ENCODE measurements at regions not wholly inside any gene's neighbourhood (a gene's known extent, or its start where the extent isn't known, plus 50 kb on each side); places are given as distances from the start of the nearest gene placed in this dataset.

GRCh38 chr10:130808686-130809085 lies 502.8 kb downstream of the TCERG1L start:
- no peaks in the 10 kb centered on the region for H3K4me1 ChIP-seq
- peaks cover 0 to 25% (median 0%) of the 10 kb centered on the region in 7 donors for H3K27me3 ChIP-seq (replicated peaks in 1 of 7)
- H3K4me3 ChIP-seq: no peak overlapping the region
- intact Hi-C loops (cut with DNase I; ENCODE audit: low total_unique reads): no loop called here
- no peak overlapping the region for H3K27ac ChIP-seq
- no peaks in the 10 kb centered on the region for H3K36me3 ChIP-seq
- TF ChIP-seq POLR2AphosphoS5 (IDR thresholded peaks at IDR 0.05) (no peak), CTCF (IDR thresholded peaks at IDR 0.05 in 8 of 11, conservative IDR thresholded peaks at IDR 0.05 in 3 of 11) (no peak), POLR2A (IDR thresholded peaks at IDR 0.05) (no peak)
- H3K9me3 ChIP-seq: peaks cover 0 to 4% (median 0%) of the 10 kb centered on the region in 8 donors
- no peak for DNase-seq
- WGBS, 5 donors: 49 to 58% (median 52%) methylated on average over 4 of the region's 4 CpGs

- intact Hi-C loops (cut with DNase I; ENCODE audit: low total_unique reads): no loop called here
- TF ChIP-seq POLR2A (IDR thresholded peaks at IDR 0.05) (no peak), POLR2AphosphoS5 (IDR thresholded peaks at IDR 0.05) (no peak), CTCF (IDR thresholded peaks at IDR 0.05 in 8 of 11, conservative IDR thresholded peaks at IDR 0.05 in 3 of 11) (no peak)
- no peaks in the 10 kb centered on the region for H3K4me1 ChIP-seq
- peaks cover 0 to 25% (median 0%) of the 10 kb centered on the region in 7 donors for H3K27me3 ChIP-seq (replicated peaks in 1 of 7)
- no peak overlapping the region for H3K4me3 ChIP-seq
- H3K36me3 ChIP-seq: no peaks in the 10 kb centered on the region
- H3K27ac ChIP-seq: no peak overlapping the region
- peaks cover 0 to 4% (median 0%) of the 10 kb centered on the region in 8 donors for H3K9me3 ChIP-seq
- WGBS, 5 donors: 74 to 82% (median 79%) methylated on average over 8 to 9 of the region's 9 CpGs
- DNase-seq: no peak
Measured at GRCh38 chr10:130809181-130809580, 502.3 kb downstream of the TCERG1L start.

GRCh38 chr10:130809761-130810515 lies 501.6 kb downstream of the TCERG1L start:
- intact Hi-C loops (cut with DNase I; ENCODE audit: low total_unique reads): no loop called here
- H3K27ac ChIP-seq: no peak overlapping the region
- no peaks in the 10 kb centered on the region for H3K36me3 ChIP-seq
- peaks cover 0 to 4% (median 0%) of the 10 kb centered on the region in 8 donors for H3K9me3 ChIP-seq
- no peak for DNase-seq
- no peaks in the 10 kb centered on the region for H3K4me1 ChIP-seq
- H3K4me3 ChIP-seq: no peak overlapping the region
- H3K27me3 ChIP-seq (replicated peaks in 1 of 7): peaks cover 0 to 25% (median 0%) of the 10 kb centered on the region in 7 donors
- TF ChIP-seq POLR2A (IDR thresholded peaks at IDR 0.05): no peak
- no peak for TF ChIP-seq POLR2AphosphoS5 (IDR thresholded peaks at IDR 0.05)
- no peak for TF ChIP-seq CTCF (IDR thresholded peaks at IDR 0.05 in 8 of 11, conservative IDR thresholded peaks at IDR 0.05 in 3 of 11)
- 65 to 79% (median 69%) methylated on average over 21 to 22 of the region's 22 CpGs for WGBS, 5 donors

GRCh38 chr10:130810856-130811255 lies 500.7 kb downstream of the TCERG1L start:
- H3K36me3 ChIP-seq: no peaks in the 10 kb centered on the region
- WGBS, 5 donors: 85 to 90% (median 88%) methylated on average over 14 of the region's 14 CpGs
- TF ChIP-seq POLR2AphosphoS5 (IDR thresholded peaks at IDR 0.05): no peak
- no peak for TF ChIP-seq POLR2A (IDR thresholded peaks at IDR 0.05)
- TF ChIP-seq CTCF (IDR thresholded peaks at IDR 0.05 in 8 of 11, conservative IDR thresholded peaks at IDR 0.05 in 3 of 11): no peak
- H3K9me3 ChIP-seq: peaks cover 0 to 4% (median 0%) of the 10 kb centered on the region in 8 donors
- intact Hi-C loops (cut with DNase I; ENCODE audit: low total_unique reads): no loop called here
- DNase-seq: no peak
- H3K4me1 ChIP-seq: no peaks in the 10 kb centered on the region
- peaks cover 0 to 25% (median 0%) of the 10 kb centered on the region in 7 donors for H3K27me3 ChIP-seq (replicated peaks in 1 of 7)
- H3K27ac ChIP-seq: no peak overlapping the region
- no peak overlapping the region for H3K4me3 ChIP-seq
